ENCODE measurements at regions not wholly inside any gene's neighbourhood (a gene's known extent, or its start where the extent isn't known, plus 50 kb on each side); places are given as distances from the start of the nearest gene placed in this dataset.

- Histone ChIP-seq H3K27ac (no peak overlapping the region), H3K4me3 (no peak overlapping the region)
Observed at GRCh38 chr4:163744861-163745260, 250.4 kb downstream of the TMA16 start.

- H3K27ac ChIP-seq, result no peak overlapping the region
- no peak overlapping the region for H3K4me3 ChIP-seq
Observed at GRCh38 chr4:163747293-163747692, 252.8 kb downstream of the TMA16 start.

DNA sequence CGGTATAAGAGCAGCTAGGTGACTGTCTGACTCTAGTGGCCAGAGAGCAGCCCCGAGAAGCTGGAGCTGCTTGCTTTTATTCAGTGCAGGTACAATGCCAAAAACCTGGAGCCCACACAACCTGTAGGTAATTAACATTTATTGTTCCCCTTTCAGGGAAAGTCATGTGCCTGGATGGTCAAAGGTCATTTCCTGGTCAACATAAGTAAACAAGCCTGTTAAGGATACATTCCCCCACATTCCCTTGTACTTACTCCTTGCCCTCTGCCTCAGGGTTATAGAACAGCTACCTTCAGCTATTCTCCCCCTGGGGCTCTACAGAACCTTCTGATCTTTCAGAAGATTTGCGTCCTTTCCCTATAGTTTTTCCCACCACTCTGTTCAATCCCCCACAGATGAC, 253.4 kb downstream of the TMA16 start:
- H3K27ac ChIP-seq, result no peak overlapping the region

DNA sequence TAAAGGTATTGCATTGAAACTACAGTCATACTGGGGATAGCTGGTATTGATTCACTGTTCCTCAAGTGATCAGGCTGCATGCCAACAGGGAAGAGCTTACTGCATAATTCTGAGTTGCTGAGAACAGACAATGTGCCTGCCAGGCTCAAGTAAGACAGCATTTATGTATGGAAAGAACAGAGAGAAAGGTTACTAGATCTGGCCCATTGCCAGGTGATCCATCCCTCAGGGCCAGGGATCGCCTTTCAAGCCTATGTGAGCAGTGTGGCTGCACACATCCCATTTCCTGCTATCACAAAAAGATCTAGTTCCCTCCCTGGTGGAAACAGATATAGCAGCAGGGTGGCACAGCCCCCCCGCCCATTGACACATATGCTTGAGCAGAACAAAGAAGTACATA, 254.0 kb downstream of the TMA16 start:
- Histone ChIP-seq H3K4me3 (no peak overlapping the region), H3K27ac (no peak overlapping the region)

More for the DNA sequence above, 253.4 kb downstream of the TMA16 start:
- H3K4me3 ChIP-seq, result no peak overlapping the region

- Histone ChIP-seq H3K4me3 (no peak overlapping the region), H3K27ac (no peak overlapping the region)
Observed at GRCh38 chr4:163755013-163755412, 260.5 kb downstream of the TMA16 start.

GRCh38 chr4:163757219-163757618, 262.7 kb downstream of the TMA16 start:
- Histone ChIP-seq H3K4me3 (no peak overlapping the region), H3K27ac (no peak overlapping the region)

GRCh38 chr4:163758032-163758431, 263.5 kb downstream of the TMA16 start:
- Histone ChIP-seq H3K27ac (no peak overlapping the region), H3K4me3 (no peak overlapping the region)

DNA sequence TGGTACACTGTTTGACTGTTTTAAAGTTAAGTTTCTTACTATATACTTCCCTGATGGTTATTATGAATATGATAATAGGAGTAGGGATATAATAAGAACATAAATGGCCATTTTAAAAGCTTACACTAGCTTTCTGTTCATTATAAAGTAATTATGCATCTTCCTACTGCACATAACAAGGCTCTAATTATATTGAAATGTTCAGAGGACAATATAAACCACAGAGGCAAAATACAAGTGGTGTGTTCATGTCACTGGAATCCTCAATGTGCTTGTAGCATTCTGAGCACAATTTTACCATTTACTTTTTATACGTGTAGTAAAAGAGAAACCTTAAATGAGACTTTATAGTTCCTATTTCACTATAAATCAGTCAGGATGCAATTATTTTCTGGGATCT, 268.3 kb downstream of the TMA16 start:
- Histone ChIP-seq H3K27ac (no peak overlapping the region), H3K4me3 (no peak overlapping the region)

GRCh38 chr4:163764569-163764968, 270.1 kb downstream of the TMA16 start:
- H3K4me3 ChIP-seq, result no peak overlapping the region
- no peak overlapping the region for H3K27ac ChIP-seq

- Histone ChIP-seq H3K27ac (no peak overlapping the region), H3K4me3 (no peak overlapping the region)
Observed at GRCh38 chr4:163768014-163768413, 273.5 kb downstream of the TMA16 start.

DNA sequence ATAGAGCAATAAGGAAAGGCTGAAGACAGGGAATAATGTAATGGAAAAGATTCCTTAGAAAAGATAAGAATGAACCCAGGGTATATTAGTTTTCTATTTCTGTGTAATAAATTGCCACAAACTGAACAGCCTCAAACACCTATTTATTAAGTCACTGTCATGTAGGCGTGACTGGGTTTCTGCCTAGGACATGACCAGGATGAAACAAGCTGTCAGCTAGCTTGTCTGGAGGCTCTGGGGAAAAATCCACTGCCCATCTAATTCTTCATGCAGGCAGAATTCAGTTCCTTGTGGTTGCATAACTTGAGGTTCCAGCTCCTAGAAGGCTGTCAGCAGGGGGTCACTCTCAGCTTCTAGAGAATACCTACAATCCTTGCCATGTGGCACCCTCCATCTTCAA, 277.7 kb downstream of the TMA16 start:
- Histone ChIP-seq H3K4me3 (no peak overlapping the region), H3K27ac (no peak overlapping the region)

DNA sequence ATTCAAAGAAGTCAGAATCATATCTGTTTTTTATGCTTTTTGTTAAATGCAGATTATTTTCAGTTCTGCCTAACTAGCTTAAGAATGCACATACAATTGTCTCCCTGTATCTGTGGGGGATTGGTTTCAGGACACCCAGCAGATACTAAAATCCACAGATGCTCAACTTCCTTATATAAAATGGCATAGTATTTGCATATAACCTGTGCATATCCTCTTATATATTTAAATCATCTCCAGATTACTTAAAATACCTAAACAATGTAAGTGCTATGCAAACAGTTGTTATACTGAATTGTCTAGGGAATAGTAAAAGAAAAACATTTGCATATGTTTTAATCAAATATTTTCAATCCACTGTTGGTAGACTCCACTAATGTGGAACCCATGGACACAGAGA, 279.4 kb downstream of the TMA16 start:
- H3K27ac ChIP-seq, result no peak overlapping the region
- no peak overlapping the region for H3K4me3 ChIP-seq

DNA sequence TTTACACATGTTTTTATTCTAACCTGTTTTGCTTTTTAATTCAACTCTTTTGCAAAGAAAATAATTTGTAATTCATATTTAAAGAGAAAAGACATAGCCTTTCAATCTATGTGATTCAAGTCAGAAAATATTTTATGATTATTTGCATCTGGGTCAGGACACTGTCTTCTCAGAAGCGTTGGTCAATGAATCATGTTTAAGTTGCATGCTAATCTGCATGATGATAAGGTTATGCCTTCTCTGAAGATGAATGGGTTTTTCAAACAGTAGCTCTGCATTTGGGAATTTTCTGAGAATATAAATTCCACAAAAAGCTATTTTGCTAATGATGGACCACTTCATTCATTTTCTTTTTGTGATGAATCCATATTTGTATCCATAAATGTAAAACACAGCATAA, 282.5 kb downstream of the TMA16 start:
- H3K27ac ChIP-seq, result no peak overlapping the region
- no peak overlapping the region for H3K4me3 ChIP-seq

DNA sequence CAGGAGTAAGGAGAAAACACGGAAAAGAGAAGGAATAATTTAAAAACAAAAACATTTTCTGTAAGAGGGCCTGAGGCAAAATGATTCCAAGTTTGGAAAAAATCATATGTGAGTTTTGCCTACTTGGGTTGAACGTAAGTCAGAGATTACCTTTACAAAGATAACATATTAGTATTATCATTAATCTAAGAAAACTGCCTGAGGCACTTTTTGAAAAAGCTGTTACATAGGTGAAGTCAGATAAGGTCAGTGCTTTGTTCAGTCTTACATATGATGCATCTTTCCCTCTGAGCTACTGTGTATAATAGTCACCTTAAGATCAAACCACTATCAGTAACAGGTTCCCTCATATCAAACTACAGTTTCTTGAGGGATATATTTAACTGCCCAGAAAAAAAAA, 287.2 kb downstream of the TMA16 start:
- H3K27ac ChIP-seq, result no peak overlapping the region
- H3K4me3 ChIP-seq, result no peak overlapping the region

- Histone ChIP-seq H3K4me3 (no peak overlapping the region), H3K27ac (no peak overlapping the region)
Observed at GRCh38 chr4:163790231-163790630, 295.7 kb downstream of the TMA16 start.

- no peak overlapping the region for H3K4me3 ChIP-seq
- no peak overlapping the region for H3K27ac ChIP-seq
Observed at GRCh38 chr4:163795885-163796284, 301.4 kb downstream of the TMA16 start.

- Histone ChIP-seq H3K27ac (no peak overlapping the region), H3K4me3 (no peak overlapping the region)
Observed at GRCh38 chr4:163804001-163804400, 309.5 kb downstream of the TMA16 start.

GRCh38 chr4:163806653-163807052, 312.2 kb downstream of the TMA16 start:
- Histone ChIP-seq H3K4me3 (no peak overlapping the region), H3K27ac (no peak overlapping the region)

- Histone ChIP-seq H3K27ac (no peak overlapping the region), H3K4me3 (no peak overlapping the region)
Observed at GRCh38 chr4:163808011-163808410, 313.5 kb downstream of the TMA16 start.

- no peak overlapping the region for H3K4me3 ChIP-seq
- no peak overlapping the region for H3K27ac ChIP-seq
Observed at GRCh38 chr4:163810755-163811154, 316.3 kb downstream of the TMA16 start.

GRCh38 chr4:163815776-163816175, 321.3 kb downstream of the TMA16 start:
- H3K27ac ChIP-seq, result no peak overlapping the region
- no peak overlapping the region for H3K4me3 ChIP-seq

- no peak overlapping the region for H3K27ac ChIP-seq
Observed at GRCh38 chr4:163816494-163816893, 322.0 kb downstream of the TMA16 start.

DNA sequence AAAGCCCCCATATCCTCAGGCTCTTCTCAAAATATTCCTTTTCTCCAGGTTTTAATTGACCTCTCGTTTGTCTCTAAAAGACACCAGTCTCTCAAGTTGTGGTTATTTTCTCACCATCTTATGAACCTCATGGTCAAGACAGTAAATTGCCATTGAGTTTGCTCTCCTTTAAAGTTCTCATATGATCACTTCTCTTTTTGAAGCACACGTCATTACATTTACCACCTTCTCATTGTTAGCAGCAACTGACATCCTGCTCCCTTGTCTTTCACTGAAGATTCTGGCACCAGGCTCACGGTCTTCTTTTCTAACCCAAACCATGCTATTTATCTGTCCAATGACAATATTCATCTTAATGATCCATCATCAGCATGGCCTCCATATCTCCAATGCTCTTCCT, 324.2 kb downstream of the TMA16 start:
- Histone ChIP-seq H3K27ac (no peak overlapping the region), H3K4me3 (no peak overlapping the region)

More at GRCh38 chr4:163816494-163816893, 322.0 kb downstream of the TMA16 start:
- H3K4me3 ChIP-seq, result no peak overlapping the region

All from skin epidermis (tissue), 12 donors.